Iris pigment epithelial cell (primary cell): ENCODE measurements at regions not wholly inside any gene's neighbourhood (a gene's known extent, or its start where the extent isn't known, plus 50 kb on each side); places are given as distances from the start of the nearest gene placed in this dataset.
A peak's percentile ranks its signal among the peaks of the same experiment; 100 is the strongest.
"Not testable (repeated sequence)": the region's sequence is repeated elsewhere in the genome, so short reads cannot be mapped to it uniquely, and the experiment has no call there.

Source experiments
- DNase-seq: peaks from one replicate; pipeline ENCODE4 v3.0.0-alpha.2; 2011; ENCODE audit warnings: low read depth

DNA sequence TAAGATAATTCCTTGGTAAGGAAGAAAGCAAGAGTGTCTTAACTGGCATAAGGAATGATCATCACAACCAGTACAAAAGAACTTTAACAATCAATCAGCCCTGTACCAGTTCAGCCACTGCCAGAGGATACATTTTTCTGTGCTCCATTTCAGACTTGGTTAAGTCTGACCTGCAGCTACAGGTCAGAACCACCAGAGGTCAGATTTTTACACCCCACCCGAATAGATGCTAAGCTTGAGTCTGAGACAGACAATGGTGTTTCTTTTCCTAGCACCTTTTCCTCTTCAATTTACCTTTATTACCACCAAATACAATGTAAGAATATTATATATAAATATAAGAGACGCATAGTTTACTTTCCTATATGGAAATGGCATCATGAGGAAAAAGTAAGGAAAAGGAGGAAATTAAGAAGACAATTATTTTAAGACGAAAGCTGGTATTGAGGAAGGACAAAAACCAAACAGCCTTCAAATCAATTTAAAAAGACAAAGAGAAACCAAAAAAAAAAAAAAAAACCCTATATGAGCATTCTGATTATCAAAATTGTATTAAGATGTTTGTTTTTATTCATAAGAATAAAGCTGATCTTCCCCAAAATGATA lies 215.3 kb upstream of the TTC29 start:
- peak; percentile 74 for DNase-seq

DNA sequence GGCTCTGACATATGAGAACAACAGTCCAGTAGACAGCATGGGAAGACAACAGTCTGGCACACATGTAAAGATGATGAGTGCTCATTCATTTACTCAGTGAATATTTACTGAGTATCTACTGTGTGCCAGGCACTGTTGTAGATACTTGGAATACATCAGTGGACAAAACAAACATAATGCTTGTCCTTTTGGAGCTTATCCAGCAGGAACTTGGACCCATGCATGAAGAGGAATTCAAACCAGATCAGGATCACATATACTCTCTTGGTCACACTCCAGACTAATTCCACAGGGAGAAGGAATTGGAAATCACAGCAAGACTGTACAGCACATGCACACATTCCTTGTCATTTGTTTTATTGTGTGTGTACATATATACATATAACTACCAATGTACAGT lies 217.6 kb upstream of the TTC29 start:
- no peak for DNase-seq

DNA sequence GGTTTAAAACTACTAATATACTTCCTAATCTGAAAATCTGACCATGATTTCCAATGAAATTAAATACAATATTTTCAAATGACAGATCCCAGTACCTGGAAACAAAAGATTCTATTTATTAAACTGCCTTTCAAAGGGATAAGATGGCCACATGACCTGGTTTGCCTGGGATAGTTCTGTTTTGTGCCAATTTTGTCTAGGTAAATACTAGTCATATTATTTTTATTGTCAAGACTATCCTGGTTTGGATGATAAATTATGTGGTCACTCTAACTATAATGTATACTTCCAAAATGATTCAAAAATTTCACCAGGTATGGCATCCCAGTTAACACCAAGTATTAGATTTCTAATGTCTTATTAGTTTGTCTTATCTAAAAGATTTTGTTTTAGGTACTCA lies 222.5 kb upstream of the TTC29 start:
- not testable (repeated sequence) for DNase-seq

DNA sequence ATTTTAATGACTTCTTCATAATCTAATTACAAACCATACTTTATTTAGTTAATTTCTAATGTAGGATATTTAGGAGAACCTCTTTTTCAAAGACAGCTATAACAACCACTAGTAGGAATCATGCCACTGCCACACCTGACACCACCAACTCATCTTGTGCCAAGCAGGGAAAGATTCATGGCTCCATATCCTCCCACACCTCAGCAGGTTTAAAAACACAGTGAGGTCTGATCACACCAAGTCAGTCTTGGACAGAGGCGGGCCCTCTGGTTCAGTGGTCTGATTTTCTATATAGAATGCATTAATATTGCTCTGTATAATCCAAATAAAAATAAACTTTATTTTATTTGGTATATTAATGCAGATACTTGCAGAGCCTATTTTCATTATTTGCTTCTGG lies 227.7 kb upstream of the TTC29 start:
- no peak for DNase-seq

DNA sequence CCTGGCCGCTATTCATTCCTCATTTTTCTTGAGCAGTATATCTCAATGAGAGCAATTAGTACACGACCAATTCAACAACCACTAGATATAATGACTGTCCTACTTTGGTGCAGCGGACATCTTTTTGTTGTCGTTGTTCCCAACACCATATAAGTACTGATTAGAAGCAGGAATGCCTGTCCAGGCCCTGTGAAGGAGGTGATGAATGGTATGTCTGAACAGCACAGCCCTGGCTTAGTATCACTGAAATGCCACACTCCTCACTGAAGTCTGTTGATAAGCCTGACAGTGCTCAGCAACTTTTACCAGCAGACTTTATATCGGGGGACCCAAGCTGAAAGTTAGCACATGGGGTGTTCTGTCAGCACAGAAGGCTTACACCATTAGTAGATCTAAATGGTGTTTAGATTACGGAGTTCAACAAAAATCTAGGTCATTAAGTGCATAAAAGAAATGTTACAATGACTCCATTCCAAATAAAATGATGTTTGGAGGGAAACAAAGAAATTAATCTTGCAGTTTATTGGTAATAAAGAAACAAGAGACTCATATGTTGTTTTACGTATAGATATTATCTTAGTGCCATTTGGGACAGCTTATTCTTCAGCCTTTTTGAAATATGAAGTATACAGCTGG lies 228.3 kb upstream of the TTC29 start:
- DNase-seq: no peak

DNA sequence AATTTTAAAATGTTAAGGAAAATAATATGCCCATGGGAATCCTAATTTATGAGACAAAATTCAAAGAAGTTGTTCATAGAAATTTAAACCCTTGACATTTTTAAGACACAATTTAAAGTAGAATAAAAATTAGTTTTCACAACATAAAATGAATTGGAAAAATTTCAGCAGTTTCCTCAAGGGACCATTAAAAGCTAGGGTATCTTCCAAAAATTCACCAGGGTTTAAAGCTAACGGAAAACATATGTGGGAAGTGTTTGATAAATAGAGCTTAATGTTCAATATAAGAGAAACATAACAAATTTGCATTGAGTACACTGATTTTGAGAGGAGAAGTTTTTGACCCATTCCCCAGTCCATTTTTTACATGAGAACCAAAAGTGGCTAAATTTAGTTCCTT lies 228.9 kb upstream of the TTC29 start:
- no peak for DNase-seq

DNA sequence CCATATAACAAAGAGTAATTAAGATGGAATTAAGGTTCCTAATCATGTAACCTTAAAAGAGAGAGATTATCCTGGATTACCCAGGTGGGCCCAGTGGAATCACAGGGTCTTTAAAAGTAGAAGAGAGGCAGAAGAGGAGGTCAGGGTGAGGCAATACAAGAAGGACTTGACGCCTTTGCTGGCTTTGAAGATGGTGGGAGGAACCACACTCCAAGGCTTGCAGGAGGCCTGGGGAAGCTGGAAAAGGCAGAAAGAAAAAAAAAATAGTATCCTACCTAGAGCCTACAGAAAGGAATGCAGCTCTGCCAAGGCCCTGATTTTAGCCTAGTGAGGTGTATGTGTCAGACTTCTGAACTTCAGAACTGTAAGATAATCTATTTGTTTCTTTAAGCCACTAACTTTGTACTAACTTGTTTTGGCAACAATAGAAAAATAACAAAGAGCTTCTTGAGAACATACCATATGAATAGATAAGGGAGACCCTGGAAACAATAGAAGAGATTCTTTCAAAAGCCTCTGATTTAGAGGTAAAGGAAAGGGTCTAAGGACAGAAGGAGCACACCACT lies 229.9 kb upstream of the TTC29 start:
- DNase-seq: no peak

DNA sequence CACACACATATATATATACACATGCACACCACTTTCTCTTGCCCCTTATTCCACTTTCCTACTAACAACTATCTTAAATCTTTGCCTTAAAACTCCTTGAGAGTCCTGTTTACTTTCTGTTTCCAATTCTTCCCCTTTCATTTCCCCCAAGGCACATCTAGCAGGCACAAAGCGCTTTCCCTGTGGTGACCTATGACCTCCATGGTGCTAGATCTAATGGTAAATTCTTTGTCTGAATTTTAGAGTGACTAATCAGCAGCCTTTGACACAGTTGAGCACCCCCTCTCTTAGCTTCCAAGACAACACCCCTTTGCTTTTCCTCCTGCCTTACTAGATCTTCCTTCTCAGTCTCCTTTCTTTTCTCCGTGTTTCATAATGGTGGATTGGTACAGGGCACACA lies 236.4 kb upstream of the TTC29 start:
- no peak for DNase-seq

DNA sequence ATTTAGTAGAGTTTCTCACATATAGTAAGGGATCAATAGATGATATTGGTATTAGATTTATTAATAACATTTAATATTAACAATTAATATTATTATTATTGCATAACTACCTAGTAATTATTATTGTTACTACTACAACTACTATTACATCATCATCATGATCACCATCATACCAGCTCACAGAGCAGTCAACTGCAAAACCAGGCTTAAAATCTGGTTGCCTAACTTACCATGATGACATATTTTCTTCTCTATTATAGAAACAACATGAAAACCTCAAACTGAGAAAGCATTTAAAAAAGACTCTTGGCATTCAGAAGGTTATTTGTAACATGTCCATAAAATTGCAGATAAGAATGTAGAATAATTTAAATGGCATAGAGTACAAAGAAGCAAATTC lies 247.0 kb upstream of the TTC29 start:
- peak; percentile 47 for DNase-seq

DNA sequence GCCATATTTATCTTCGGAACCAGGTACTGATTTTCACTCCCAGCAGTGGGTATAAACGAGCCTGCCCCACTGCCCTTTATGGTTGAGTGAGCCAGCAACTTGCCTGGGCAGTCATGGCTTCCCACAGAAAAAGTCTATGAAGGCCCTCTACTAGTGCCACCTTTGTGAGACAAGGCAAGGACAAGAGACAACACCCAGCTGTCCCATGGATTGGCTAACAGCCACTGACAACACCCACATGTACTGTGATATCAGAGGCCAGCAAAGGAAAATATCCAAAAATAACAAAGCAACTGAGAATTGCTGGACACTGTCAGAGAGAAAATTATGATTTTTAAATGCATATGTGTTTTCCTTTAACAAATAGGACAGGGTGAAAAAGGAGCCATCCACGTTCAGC lies 248.4 kb upstream of the TTC29 start:
- no peak for DNase-seq

DNA sequence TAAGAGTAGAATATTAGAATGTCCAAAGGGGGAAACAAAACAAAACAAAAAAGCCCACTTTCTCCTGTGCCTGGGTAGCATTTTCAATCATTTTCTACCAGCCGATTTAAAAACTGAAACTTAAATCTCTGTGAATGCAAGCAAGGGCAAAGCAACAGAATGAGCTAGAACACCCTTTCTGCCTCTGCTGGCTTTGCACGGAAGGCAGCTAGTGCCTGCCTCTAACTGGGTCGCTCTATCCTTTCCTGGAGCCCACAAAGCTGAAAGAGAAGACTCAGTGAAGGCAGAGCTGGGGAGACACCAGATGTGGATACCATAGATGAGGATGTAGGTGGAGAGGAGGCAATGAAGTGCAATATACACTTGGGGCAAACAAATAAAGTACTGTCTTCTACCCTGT lies 248.9 kb upstream of the TTC29 start:
- DNase-seq: no peak

DNA sequence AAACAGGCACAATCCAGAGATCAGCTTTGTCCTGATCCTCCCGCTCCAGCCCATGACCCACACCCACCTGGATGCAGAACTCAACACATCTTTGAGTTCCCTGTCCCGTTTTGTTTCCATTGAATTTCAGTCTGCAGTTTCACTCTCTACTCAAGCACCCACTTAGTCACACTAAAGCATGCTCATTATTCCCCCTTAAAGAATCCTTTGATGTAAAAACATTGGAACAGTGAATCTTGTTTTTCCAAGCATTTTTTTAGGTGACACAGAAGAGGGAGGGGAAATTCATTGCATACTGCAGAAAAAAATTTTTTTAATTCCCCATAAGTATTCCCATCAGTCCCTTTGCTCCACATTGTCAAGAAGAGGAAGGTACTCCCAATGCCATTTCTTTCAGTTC lies 249.7 kb upstream of the TTC29 start:
- peak; percentile 10 for DNase-seq

DNA sequence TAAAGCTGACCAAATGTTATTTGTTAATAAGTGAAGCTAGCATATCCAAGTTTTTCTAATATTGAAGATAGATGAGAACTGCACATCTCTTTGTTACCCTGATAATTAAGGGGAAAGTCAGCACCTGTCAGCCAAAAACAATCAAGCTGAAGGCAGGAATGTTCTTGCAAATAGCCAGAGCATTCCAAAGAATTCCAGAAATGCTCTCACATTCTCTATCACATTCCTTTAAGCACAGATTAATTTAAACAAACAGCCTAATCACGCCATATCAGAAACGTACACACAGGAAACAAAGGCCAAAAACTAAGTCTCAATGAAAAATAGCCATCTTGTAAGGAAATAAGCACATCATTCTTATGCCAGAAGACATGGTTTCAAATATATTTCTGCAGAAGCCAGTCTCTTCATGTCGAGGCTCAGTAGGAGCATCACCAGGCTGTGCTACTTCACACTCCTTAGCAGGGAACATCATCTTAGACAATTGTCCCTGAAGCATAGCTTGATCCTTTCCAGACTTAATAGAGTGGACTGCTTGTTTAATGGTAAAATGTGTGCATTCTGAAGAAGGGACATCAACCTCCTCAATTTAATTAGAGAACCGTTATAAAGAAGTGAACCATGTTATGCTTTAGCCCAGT lies 252.9 kb upstream of the TTC29 start:
- peak; percentile 30 for DNase-seq

DNA sequence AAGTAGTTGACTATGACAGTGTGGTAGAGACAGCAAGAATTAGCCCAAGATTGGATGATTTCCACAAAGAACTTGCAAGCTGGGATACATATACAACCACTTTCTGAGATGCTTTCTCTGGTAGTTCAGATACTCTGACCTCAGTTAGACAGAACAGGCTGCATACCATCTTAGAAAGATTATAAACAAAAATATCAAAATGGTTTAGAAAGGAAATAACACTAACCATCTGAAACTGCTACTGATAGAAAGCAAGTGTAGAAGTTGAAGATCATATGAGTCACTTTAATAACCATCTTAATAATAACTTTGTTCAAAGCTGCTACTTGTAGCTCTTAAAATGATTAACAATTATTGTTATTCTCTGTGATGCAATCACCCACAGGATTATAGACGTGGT lies 255.4 kb upstream of the TTC29 start:
- DNase-seq: peak; percentile 74

DNA sequence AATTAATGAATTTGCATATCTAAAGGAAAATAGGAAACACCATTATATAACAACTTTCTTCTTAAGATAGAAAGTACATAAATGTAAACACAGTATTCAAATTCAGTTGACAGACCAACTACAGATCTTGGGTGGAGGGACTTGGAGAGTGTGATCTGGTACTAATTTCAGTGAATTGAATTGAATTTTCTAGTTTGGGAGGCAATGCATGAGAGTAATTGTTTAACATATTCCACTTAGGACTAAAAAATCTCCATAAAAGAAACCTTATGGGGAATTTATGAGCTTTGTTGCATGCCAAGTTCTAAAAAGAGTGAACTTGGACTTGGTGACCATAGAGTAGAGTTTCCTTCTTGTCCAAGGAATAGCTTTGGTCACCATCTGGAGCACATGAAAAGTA lies 261.1 kb upstream of the TTC29 start:
- DNase-seq: no peak

DNA sequence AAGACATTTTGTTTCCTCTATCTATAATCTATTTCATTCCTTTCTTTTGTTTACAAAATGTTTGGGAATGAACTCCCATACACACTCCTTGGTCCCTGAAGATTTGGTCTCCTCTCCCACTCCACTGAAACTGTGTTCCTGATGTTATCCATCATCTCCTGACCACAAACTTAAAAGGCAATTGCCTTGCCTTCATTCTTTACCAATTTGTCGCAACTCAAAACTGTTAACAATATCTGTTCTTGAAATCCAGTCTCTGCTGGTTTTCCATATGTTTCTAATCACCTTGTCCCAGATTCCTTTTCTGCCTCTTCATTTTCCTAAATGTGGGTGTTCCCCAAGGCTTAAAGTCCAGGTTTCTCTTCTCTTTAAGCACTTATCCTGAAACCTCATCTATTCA lies 262.2 kb upstream of the TTC29 start:
- DNase-seq: no peak

DNA sequence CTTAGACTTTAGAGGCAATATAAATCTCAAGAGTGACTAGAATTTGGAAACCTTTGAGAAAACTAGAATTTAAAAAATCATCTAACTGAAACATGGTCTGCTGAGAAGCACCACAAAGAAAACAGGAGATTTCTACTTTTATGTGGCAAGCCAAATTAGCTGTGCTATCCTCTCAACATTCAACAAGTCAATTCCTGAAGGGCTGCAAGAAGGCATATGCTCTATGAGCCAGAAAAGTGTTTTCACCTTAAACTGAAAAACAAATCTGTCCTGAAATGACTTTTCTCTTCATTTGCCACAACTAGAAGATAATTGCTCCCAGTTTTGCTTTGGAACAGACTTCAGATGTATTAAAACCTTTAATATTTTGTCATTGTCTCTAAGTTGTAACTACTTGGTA lies 263.2 kb upstream of the EDNRA start:
- DNase-seq: no peak

DNA sequence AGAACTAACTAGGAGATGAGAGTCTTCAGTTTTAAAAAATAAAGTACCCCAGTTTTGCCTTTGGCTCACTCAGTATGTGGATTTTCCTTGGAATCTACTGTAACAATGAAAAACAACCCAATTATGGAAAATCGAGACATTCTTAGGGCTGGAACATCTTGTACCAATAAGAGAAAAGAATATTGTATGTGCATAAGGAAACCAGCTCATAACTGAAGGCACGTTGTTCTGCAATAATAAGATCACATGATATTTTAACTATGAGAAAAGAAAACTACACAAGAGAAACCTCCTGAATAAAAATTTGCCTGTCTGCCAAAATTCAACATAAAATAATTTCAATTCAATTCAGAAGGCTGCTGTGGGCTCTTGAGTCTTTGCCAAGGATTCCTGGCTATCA lies 261.8 kb upstream of the EDNRA start:
- no peak for DNase-seq

DNA sequence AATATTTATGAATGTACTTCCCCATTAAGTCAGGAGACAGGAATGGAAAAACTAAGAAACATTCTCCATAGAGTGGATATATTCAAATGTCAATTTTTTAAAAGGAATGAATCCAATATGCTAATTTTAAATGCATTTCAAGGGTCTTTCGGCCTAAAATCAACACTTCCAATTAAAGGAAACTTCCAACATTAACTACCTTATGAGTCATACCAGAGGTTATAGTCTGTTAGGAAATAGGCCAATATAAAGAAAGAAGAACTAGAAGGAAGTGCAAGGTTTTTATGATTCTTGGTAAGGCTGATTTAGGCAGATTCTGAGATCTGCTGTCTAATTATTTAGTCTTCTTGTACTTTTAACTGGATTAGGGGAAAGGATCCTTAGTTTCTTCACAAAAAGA lies 260.1 kb upstream of the EDNRA start:
- DNase-seq: peak; percentile 12

DNA sequence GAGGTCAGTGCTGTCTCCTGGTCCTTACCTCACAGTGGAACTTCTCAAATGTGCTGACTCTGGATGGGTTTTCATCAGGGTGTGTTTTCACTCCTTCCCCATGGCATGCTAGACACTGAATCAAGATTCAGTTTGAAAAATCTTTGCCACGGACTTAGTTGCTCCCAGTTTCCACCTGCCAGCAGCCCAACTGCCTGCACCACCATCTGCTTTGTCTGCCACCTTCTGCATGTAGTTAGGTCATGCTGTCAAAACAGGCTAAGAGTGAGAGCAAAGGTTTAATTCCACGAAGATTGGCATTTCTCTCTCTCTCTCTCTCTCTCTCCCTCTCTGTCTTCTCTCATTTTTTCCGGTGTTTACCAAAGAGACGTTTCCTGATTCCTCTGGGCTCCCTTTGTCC lies 258.0 kb upstream of the EDNRA start:
- DNase-seq: no peak

DNA sequence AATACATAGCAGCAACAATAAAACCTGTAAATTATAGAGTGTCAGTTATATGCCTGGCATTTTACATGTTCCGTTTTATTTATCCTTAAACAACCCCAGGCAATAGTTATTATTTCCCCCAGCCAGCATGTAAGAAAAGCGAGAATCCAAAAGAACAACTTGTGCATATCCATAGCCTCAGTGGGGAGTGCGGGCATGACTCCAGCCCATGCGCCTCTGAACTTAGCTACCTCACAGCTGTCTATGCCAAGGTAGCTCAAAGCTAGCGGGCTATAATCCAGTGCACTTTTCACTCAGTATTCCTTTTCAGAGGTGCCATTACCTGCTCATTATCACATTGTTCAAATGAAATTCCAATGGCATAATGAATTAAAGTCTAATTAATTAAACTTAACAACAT lies 257.3 kb upstream of the EDNRA start:
- no peak for DNase-seq

DNA sequence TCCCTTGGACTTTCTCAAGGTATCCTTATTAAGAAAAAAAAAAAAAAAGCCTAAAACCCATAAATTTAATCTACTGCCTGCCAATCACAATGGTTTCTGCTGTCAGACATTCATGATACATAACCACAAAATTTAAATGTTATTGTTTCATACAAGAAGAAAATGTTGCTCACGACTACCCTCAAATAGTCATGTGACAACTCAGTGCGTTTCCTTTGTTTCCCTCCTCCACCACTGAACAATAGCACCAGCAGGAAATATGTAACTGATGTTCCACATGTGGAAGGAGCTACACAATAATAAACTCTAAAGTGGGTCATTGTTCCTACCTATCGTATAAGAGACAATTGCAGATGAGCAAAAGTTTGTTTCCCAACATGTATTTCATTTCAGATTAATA lies 244.1 kb upstream of the EDNRA start:
- no peak for DNase-seq

DNA sequence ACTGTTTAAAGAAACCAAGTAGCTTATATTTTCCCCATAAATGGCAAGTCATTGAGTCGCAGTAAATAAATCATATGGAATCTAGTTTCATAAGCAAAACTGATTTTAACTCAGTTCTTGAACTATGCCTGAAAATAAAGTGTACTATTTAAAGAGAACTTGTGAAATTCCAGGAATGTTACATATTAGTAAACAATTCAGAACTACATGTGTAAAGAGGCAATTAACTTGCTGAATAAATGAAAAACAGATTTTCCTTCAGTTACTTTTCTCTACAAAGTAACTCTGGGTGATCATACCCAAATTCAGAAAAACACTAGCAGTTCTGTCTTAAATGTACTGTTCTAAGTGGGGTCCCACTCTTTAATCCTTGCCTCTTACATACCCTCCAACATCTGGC lies 236.1 kb upstream of the EDNRA start:
- DNase-seq: no peak

DNA sequence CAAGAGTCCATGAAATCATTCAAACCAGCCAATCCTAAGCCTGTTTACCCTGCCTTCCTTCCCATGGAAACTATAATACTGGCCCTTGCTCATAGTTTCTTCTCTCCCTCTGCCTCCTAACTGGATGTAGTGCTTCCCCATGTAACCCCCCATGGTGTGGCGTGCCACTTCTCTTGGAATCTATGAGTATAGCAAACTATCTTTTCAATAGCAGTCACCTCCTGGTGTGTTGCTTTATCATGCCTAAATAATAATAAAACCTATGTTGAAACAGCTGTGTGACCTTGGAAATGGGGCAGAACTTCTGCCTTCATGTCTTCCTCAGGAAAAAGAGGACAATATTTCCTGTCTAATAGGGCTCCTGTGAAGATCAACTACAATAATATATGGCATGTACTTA lies 234.8 kb upstream of the EDNRA start:
- no peak for DNase-seq
